ENCODE measurements at regions not wholly inside any gene's neighbourhood (a gene's known extent, or its start where the extent isn't known, plus 50 kb on each side); places are given as distances from the start of the nearest gene placed in this dataset.
A peak's percentile ranks its signal among the peaks of the same experiment; 100 is the strongest.

DNA sequence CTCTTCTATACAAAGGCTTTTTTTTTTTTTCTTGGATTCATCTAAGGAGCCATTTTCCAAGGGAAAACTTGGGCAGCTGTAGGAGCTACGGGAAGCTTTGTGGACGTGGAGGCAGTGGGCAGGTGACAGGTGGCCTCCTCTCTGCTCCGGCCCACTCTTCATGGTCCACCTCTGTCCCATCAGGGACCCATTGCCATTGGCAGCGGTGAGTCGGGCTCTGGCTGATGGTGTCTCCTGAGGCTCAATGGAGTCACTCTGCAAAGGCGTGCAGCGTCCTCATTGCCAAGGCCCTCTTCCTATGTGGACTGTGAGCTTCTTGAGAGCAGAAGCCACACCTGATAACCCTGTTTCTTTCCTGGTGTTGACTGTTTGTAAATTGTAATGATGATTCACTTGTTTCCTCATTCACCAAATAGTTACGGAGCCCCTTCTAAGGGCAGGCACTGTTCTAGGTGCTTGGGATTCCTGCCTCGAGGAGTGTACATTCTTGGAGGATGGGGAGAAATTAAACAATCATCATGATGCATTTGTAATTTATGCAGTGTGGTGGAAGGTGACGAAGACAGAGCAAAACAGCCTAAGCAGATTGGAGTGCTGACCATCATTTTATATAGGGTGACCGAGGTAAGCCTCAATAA lies 240.3 kb upstream of the HS6ST1 start:
- H3K4me3 ChIP-seq (replicated peaks in 1 of 2; ENCODE audit: low read depth in 2 of 2, low read length in 2 of 2): no peak overlapping the region
- DNase-seq (ENCODE audit: low read depth in 2 of 2): no peak
- TF ChIP-seq, protein P1, sequence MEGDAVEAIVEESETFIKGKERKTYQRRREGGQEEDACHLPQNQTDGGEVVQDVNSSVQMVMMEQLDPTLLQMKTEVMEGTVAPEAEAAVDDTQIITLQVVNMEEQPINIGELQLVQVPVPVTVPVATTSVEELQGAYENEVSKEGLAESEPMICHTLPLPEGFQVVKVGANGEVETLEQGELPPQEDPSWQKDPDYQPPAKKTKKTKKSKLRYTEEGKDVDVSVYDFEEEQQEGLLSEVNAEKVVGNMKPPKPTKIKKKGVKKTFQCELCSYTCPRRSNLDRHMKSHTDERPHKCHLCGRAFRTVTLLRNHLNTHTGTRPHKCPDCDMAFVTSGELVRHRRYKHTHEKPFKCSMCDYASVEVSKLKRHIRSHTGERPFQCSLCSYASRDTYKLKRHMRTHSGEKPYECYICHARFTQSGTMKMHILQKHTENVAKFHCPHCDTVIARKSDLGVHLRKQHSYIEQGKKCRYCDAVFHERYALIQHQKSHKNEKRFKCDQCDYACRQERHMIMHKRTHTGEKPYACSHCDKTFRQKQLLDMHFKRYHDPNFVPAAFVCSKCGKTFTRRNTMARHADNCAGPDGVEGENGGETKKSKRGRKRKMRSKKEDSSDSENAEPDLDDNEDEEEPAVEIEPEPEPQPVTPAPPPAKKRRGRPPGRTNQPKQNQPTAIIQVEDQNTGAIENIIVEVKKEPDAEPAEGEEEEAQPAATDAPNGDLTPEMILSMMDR (IDR thresholded peaks at IDR 0.05; ENCODE audit: low read depth, low read length): no peak

DNA sequence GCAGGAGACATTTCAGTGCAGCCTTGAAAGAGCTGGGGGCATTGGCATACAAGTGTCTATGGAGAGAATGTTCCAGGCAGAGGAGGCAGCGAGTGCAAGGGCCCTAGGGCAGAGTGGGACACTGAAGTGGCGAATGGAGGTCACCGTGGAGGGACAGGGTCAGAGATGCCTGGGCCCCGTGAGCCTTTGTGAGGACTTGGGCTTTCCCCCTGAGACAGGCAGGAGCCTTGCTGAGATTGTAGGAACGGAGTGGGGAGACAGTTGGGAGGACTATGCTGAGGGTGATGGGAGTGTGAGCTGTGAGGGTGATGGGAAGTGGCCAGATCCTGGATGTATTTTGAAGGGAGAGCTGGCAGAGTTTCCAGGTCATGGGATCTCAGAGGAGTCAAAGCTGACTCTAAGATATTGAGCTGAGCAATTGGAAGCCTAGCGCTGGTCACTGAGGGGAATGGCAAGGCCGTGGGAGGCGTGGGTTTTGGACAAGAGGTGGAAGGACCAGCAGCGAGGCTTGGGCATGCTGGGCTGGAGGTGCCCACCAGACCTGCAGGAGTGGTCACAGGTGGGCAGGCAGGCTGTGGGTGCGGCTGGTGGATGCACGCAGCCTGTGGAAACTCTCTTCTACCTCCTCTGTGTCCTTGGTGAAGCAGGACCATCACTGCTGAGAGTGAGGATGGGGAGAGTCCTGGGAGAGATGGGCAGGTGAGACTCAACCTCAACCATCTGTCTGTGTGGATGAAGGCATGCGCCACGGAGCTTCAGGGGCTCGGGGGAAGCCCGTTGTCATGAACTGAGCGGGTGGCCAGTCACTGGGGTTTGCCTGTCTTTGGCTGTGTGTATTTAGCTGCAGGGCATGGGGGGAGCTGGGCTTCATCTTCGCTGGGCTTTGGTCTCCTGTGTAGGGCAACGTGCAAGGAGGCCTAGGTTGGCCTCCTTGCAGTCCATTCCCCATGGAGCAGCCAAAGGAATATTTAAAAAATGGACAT lies 241.2 kb upstream of the HS6ST1 start:
- TF ChIP-seq, protein P1 (IDR thresholded peaks at IDR 0.05; ENCODE audit: low read depth, low read length): no peak
- peak in 1 of 2 donors; percentile 12 for DNase-seq (ENCODE audit: low read depth in 2 of 2)
- no peak overlapping the region for H3K4me3 ChIP-seq (replicated peaks in 1 of 2; ENCODE audit: low read depth in 2 of 2, low read length in 2 of 2)

DNA sequence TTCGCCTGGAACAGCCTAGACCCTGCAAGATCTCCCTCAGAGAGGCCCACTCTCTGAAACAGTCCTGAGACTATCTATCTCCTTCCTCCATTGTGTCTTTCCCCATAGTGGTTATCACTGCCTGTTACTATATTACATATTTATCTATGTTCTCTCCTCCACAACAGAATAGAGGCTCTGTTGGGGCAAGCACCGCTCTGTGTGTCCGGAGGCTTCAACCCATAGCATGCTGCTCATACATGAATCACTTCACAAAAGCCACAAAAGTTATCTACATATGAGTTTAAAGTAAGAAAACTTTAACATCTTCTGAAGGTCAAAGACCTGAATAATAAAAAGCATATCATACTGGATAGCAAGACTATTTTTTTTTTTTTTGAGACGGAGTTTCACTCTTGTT lies 242.1 kb upstream of the HS6ST1 start:
- no peak overlapping the region for H3K4me3 ChIP-seq (replicated peaks in 1 of 2; ENCODE audit: low read depth in 2 of 2, low read length in 2 of 2)
- no peak for DNase-seq (ENCODE audit: low read depth in 2 of 2)
- TF ChIP-seq, protein P1 (IDR thresholded peaks at IDR 0.05; ENCODE audit: low read depth, low read length): no peak

- H3K4me3 ChIP-seq (replicated peaks in 1 of 2; ENCODE audit: low read depth in 2 of 2, low read length in 2 of 2): no peak overlapping the region
- DNase-seq (ENCODE audit: low read depth in 2 of 2): peak in 1 of 2 donors; percentile 35
- TF ChIP-seq, protein P1 (IDR thresholded peaks at IDR 0.05; ENCODE audit: low read depth, low read length): no peak
These were observed 244.0 kb upstream of the HS6ST1 start for GRCh38 chr2:128562471-128563347.

DNA sequence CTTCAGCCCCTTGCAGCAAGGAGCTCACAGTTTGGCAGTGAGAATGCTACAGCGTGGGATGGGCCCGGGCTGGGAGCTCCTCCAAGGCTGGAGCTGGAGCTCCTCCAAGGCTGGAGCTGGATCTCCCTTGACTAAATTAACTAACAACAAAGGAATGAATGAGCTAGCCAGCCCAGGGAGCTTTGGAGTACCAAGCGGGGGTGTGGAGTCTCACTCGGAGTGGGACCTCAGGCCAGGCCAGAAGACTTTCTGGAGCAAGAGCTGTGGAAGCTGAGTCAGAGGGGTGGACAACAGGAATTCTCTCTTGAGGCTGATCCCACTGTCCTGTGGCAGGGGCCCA lies 244.7 kb upstream of the HS6ST1 start:
- no peak overlapping the region for H3K4me3 ChIP-seq (replicated peaks in 1 of 2; ENCODE audit: low read depth in 2 of 2, low read length in 2 of 2)
- TF ChIP-seq, protein P1 (IDR thresholded peaks at IDR 0.05; ENCODE audit: low read depth, low read length): no peak
- peak; percentile 86 to 96 for DNase-seq (ENCODE audit: low read depth in 2 of 2)

GRCh38 chr2:128564131-128564530 lies 245.5 kb upstream of the HS6ST1 start:
- TF ChIP-seq, protein P1 (IDR thresholded peaks at IDR 0.05; ENCODE audit: low read depth, low read length): no peak
- H3K4me3 ChIP-seq (replicated peaks in 1 of 2; ENCODE audit: low read depth in 2 of 2, low read length in 2 of 2): no peak overlapping the region
- no peak for DNase-seq (ENCODE audit: low read depth in 2 of 2)
